GM18505 (cell line): ENCODE measurements at regions not wholly inside any gene's neighbourhood (a gene's known extent, or its start where the extent isn't known, plus 50 kb on each side); places are given as distances from the start of the nearest gene placed in this dataset.

ENCODE experiments used
- ATAC-seq: cut with Tn5 transposase; IDR thresholded peaks from one replicate; pipeline ENCODE4 v1.9.1; 2021; ENCODE audit not compliant: unreplicated experiment
- POLR2A ChIP-seq: IDR thresholded peaks from 4 replicates; pipeline ENCODE4 v1.6.1; 2011; ENCODE audit warnings: borderline replicate concordance; ENCODE audit not compliant: insufficient read depth, insufficient read length; ENCODE audit errors: extremely low read depth

DNA sequence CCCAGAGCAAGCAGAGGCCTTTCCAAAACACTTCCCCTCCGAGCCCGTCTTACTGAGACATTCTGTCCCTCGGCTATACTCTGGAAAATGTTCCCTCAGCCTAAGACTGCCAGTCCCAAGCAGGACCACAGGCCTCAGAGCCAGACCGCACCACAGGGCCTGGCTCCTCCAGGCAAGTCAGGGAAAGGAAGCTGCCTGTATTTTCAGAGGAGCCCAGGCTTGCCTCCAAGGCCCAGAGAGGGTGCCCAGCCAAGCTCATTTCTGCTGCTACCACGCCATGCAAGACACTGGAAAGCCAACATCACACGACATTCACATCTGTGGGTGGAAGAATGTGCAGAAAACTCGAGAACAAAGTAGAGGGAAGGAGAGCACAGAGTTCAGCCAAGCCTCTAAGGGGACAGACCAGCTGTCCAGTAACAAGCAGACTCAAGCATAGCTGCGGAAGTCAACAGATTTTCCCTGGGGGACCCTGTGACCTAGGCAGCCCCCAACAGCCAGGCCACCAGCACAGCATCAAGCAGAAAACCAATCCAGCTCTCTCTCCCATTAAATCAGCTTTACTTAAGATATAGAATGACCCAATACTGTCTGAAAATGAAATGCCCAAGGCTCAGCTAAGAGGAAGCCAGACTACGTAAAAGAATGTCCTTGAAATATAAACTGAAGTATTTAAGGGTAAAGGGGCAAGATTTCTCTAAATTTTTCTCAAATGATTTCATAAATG lies 123.9 kb downstream of the ZFP36L2 start:
- no peak for TF ChIP-seq POLR2A
- ATAC-seq = no peak

DNA sequence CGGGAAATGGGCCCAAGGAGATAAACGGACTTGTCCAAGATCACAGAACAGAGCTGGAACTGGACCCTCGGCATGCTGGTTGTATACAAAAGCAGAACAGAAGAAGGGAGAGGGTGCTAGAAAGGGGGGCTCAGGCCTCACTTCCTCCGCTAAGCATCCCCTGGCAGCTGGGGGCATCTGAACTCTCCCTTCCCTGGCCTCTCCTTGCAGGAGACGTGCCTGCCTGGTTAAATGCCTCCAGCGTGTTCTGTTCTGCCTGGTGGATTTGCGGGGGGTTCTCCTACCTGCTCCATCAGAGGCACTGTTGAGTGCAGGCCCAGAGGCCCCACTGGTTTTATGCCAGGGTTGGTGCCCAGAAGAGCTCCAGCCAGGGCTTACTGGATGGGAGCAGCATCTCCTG lies 124.7 kb downstream of the ZFP36L2 start:
- no peak for TF ChIP-seq POLR2A
- no peak for ATAC-seq

DNA sequence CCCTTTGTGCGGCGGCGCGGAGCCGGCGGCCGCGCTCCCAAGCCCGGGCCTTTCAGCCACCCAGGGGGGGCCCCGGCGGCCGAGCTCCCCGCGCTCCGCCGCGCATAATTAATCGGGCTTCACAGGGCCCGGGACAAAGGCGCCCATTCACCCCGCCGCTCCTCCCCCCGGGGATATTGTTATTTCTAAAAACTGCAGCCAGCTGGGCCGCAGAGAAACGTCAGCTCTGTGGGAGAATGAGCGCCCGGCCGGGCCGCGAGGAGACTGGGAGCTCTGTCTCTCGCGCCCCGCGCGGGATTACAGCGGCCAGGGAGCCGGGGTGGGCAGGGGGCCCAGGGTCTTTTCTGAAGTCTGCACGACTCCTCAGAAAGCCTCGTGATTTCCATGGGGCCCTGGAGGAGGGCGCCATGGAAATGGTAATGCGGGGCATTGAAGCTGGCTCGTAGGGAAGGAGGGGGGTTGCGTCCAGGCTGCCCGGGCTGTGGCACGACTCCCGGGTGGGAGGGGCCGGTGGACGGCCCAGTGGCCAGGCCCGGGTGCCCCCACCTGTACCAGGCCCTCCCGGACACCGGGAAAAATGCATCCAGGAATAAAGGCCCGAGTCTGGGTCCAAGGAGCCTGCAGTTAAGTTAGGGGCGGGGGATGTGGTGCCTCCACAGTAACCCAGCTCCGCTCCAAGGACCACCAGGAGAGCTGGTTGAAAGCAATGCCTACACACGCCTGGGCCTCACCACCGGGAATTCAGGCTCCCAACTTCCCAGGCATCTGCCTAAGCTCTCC lies 125.3 kb downstream of the ZFP36L2 start:
- no peak for ATAC-seq
- TF ChIP-seq POLR2A = no peak

DNA sequence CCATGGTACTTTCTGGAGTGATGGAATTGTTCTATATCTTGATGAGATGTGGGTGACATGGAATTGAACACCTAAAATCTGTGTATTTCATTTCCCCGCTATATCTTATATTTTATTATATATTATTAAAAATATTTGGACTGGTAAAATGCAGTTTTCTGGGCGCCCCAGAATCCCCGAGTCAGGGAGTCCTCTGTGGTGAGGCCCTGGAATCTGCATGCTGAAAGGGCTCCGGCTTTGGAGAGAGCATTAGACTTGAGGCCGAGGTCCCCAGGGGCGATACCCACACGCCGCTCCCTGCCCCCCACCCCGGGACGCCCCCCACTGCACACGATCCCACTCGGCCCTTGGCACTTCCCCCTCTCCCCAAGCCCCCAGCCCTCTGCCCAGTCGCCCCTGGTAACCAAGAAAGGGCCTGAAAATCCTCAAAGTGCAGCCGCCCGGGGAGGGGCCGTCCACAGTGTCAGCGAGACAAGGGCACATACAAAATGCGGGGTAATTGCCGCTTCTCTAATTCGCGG lies 126.0 kb downstream of the ZFP36L2 start:
- no peak for ATAC-seq
- no peak for TF ChIP-seq POLR2A

DNA sequence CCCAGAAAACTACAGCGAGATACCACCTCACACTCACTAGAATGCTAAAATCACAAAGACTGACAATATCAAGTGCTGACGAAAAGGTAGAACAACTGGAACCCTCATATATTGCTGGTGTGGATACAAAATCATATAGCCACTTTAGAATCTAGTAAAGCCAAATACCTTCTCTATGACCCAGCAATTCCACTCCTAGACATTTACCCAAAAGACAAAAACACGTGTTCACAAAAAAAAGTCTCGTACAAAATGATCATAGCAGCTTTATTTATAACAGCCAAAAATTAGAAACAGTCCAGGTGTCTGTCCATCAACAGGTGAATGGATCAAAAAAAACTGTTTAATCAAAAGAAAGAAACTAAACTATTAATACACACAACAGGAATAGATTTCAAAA lies 126.6 kb downstream of the ZFP36L2 start:
- ATAC-seq = no peak
- TF ChIP-seq POLR2A = no peak

DNA sequence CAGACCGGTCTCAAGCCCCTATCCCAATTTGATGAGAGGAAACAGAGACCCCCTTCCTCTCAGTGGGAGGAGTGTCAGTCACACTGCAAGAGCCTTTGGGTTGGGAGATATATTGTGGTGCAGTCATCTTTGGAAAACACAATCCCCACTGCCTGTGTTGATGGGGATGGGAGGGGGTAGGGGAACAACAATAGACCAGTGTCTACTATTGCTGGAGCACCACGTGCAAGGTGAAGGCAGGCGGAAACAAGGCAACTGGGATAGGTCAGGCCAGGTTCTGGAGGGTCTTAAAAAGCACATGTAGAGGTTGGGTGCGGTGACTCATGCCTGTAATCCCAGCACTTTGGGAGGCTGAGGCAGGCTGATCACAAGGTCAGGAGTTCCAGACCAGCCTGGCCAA lies 127.9 kb downstream of the ZFP36L2 start:
- ATAC-seq = no peak
- no peak for TF ChIP-seq POLR2A

DNA sequence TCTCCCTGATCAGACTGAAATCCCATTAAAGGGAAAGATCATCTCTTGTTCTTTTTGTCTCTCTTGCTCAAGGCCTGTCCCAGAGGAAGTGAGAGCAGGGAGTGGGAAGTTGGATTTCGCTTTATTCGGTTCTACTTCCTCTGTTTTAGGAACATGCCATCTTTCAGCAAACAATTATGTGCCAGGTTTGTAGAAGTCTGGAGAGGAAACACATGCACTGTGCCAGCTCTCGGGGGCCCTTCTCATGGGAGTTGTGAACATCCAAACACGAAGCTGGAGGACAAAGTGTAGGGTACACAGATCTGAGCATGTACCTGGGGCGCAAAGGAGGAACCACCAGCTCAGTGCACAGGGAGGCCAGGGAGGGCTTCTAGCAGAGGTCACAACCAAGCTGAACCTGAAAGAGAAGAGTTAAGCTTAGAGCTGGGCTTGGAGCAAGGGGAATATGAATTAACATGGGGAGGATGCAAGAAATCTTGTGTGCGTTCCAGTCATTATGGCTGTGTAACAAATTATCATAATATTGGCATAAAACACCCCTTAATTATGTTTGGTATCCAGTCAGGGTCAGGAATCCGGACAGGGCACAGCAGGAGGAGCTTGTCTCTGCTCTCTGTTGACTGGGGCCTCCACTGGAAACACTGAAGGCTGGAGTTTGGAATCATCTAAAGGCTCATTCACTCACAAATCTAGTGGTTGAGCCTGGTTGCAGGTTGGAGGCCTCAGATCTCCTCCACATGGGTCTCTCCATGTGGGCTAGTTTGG lies 128.6 kb downstream of the ZFP36L2 start:
- no peak for TF ChIP-seq POLR2A
- no peak for ATAC-seq

DNA sequence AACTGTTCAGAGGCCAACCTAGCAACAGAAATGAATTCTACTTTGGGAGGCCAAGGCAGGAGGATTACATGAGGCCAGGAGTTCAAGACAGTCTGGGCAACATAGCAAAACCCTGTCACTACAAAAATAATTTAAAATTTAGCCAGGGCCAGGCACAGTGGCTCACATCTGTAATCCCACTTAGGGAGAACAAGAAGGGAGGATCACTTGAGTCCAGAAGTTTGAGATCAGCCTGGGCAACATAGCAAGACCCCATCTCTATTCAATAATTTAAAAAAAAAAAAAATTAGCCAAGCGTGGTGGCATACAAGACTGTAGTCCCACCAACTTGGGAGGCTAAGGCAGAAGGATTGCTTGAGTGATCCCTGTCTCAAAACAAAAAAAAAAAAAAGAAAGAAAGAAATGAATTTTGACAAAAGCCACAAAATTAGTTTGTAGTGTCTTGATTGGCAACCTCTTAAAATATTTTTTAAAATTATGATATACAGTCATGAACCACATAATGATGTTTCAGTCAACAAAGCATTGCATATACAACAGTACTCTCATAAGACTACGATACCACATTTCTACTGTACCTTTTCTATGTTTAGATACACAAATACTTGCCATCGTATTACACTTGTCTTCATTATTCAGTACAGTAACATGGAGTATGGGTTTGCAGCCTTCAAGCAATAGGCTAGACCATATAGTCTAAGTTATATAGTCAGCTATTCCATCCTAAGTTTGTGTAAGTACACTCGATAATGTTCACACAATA lies 130.7 kb downstream of the ZFP36L2 start:
- no peak for TF ChIP-seq POLR2A

DNA sequence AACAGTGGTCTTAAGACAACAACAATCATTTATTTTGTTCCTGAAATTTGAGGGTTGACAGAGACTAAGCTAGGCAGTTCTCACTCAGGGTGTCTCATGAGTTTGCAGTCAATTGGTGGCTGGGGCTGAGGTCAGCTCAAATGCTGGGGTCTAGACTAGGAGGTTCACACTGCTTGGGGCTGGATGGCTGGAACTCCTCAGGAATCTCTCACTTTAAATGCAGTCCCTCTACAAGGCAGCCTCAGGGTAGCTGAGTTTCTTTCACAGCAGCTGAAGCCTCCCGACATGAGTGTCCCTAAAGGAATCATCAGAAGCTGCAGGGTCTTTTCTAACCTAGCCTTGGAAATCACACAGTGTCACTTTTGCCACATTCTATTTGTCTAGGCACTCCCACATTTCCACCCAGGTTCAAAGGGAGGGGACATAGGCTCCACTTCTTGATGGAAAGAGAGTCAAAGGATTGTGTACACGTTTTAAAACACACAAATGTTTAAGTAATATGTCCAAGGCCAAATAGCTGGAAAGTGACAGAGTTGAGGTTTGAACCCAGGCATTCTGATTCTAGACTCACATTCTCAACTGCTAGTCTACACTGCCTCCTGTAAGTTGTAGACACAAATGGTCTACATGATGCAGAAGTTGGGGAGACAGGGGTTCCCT lies 133.8 kb downstream of the ZFP36L2 start:
- TF ChIP-seq POLR2A = no peak
- no peak for ATAC-seq

More for the DNA sequence above, 130.7 kb downstream of the ZFP36L2 start:
- ATAC-seq = no peak

DNA sequence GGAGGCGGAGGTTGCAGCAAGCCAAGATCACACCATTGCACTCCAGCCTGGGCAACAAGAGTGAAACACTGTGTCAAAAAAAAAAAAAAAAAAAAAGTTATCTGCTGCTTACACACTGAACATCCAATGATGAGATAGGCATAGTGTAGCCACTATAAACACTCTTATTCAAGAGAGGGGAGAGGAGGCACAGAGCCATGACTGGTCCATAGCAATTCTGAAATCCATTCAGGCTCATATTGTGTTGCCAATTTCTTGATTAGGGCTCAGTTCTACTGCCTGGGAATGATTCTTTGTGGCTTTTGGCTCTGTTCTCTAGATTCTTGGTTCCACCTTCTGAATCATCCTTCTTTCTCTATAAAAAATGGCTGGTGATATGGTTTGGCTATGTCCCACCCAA lies 136.1 kb downstream of the ZFP36L2 start:
- no peak for ATAC-seq
- no peak for TF ChIP-seq POLR2A

DNA sequence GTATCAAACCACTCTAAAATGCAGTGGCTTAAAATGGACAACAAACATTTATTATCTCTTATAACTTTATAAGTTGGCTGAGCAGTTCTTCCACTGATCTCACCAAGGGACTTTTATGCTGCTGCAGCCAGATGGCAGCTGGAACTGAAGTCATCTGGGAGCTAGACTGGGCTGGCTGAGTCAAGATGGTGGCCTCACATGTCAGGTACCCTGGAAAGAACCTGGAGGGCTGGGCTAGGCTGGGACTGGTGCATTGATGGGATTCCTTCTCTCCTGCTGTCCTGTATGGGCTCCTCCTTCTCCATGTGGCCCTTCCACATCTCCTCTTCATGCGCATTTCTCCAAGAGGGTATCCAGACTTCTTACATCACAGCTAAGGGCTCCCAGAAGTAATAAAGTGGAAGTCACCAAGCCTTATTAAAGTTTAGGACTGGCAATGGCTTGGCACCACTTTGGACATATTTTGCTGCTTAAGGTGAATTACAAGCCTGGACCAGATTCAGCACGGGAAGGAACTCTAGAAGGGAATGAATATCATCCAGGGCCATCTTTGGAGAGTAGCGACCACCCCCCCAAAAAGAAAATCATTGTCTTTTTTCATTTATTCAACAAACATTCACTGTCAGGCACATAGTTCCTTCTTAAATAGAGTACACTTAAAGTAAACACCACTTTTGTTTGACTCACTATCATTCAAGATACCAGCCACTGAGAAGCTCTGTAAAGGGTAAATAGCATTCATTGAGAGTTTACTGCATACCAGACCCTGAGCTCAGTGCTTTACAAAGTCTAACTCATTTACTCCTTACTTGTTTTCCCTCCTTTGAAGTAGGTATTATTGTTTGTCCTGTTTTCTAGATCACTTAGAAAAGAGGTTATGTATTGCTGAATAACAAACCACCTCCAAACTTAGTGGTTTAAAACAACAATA lies 138.0 kb downstream of the ZFP36L2 start:
- ATAC-seq = no peak
- TF ChIP-seq POLR2A = no peak
